HT1080 (cell line): ENCODE measurements at regions not wholly inside any gene's neighbourhood (a gene's known extent, or its start where the extent isn't known, plus 50 kb on each side); places are given as distances from the start of the nearest gene placed in this dataset.
"Not testable (repeated sequence)": the region's sequence is repeated elsewhere in the genome, so short reads cannot be mapped to it uniquely, and the experiment has no call there.

Experiments used
- DNase-seq: peaks from one replicate; pipeline ENCODE4 v3.0.0-alpha.2; 2015; ENCODE audit warnings: low read depth

DNA sequence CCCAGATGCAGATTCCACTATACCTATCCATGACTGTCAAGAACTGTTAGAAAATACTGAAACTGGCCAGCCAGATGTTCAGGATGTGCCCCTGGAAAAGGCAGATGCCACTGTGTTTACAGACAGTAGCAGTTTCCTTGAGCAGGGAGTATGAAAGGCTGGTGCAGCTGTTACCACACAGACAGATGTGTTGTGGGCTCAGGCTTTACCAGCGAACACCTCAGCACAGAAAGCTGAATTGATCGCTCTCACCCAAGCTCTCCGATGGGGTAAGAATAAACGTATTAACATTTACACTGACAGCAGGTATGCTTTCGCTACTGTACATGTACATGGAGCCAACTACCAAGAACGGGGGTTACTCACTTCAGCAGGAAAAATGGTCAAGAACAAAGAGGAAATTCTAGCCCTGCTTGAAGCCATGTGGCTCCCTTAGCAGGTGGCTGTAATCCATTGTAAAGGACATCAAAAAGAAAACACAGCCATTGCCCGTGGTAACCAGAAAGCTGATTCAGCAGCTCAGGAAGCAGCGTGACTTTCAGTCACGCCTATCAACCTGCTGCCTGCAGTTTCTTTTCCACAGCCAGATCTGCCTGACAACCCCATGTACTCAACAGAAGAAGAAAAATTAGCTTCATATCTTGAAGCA is 459.7 kb upstream of the HTR1E start:
- peak; percentile 11 for DNase-seq

DNA sequence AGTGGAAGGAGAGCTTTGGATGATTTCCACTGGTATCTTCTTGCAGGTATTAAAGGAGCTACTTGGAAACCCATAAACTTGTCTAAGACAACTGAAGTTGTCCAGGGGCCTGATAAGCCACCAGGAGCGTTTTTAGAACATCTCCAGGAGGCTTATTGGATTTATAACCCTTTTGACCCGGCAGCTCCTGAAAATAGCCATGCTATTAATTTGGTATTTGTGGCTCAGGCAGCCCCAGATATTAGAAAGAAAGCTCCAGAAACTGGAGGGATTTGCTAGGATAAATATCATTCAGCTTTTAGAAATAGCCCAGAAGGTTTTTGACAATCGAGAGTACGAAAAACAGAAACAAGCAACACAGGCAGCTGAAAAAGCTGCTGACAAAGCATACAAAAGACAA is 461.0 kb upstream of the HTR1E start:
- no peak for DNase-seq

DNA sequence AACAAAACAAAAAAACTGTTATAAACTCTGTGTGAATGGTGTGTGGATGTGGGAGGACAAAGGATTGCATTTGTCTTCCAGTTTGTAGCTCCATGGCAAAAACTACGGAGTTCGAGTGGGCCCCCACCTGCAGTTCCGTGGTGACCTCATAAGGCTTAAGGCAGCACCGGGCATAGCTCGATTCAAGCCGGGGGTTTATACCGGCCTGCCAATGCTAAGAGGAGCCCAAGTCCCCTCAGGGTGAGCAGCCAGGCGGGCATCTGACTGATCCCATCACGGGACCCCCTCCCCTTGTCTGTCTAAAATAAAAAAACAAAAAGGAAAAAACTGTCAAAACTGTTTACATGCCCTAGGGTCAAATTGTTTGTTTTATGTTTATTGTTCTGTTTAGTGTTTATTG is 463.2 kb upstream of the HTR1E start:
- DNase-seq = no peak

DNA sequence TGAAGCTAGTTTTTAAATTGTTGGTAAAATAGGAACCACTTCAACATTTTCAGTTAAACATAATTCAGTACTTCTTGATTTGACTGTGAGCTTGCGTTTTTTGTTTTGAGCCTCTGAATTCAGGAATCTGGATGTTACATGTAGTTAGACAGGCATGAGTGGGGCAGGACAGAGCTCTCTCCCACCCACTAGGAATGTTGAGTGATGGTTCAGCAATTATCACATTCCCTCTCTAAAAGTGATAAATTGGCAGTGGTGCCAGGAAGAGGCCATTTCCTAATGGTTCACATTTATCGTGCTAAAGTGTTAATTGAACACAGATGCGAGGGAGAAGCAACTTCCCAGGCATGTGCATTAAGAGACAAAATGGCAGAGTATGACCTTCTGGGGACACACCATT is 465.5 kb upstream of the HTR1E start:
- DNase-seq = no peak

DNA sequence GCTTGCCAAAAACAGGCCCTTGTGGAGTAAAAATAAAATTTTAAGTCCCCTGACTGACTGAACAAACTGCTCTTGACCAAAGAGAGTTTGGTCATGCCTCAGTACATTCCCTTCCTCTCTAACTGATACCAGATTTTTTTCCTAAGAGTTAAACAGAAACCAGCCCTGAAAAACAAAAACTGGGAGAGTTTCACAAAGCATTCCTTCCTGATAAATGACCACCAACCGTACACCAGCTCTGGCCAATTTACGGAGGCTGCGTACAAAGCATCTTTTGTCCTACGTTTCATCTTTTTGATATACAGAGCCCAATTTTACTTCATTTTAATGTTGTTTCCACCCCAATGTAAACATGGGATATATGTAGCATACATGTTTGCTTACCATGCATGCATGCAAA is 477.4 kb upstream of the HTR1E start:
- DNase-seq = no peak

DNA sequence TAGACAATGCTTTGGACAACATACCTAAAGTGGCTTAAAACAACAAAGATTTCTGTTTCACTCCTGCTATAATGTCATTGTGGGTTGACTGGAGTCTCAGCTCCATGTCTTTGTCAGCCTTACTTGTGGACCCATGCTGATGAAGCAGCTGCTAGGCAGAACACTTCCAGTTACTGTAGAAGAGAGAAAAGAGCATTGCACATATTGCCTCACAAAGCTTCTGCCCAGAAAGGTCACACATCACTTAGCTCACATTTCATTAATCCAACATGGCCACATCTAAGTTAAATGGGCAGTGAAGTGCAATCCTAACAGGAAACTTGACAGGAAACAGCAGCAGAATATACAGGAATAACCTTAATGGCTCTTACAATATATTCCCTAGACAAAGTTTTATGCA is 480.5 kb upstream of the HTR1E start:
- DNase-seq = no peak

DNA sequence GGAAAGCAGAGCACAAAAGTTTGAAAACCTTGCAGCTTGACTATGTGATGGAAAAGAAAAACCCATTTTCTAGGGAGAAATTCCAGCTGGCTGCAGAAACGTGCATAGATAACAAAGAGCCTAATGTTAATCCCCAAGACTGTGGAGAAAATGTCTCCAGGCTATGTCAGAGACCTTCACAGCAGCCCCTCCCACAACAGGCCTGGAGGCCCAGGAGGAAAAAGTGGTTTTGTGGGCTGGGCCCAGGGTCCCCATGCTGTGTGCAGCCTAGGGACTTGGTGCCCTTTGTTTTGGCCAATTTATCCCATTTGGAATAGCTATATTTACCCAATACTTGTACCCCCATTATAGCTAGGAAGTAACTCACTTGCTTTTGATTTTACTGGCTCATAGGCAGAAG is 484.1 kb upstream of the HTR1E start:
- DNase-seq = no peak

DNA sequence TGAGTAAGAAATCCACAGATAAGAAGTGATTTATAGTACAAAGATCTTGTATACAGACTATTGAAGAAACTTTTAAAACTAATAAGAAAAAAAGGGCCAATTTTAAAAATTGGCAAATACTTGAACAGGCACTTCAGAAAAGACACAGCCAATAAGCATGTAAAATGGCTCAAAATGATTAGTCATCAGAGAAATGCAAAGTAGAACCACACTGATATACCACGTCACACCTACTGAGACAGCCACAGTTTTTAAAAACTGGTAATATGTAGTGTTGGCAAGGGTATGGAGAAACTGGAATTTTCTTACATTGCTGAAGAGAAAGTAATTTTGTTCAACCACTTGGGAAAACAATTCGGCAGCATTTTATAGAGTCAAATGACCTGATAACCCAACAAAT is 488.9 kb upstream of the HTR1E start:
- DNase-seq = no peak

DNA sequence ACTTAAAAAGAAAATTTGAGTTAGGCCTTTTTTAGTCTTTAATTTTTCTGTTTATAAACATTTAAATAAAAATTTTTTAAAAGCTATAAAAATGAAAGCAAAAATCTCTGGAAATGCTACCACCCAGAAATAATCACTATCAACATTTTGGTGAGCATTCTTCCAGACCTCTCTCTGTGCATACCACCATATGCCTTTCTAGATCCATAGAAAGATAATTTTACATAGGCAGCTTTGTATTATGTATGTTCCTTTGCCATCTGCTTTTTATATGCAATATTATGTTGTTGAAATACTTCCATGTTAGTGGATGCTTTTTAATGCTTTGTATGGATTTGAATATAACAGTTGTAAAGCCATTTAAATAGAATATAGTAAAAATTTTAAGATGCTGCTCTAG is 496.7 kb upstream of the HTR1E start:
- no peak for DNase-seq

DNA sequence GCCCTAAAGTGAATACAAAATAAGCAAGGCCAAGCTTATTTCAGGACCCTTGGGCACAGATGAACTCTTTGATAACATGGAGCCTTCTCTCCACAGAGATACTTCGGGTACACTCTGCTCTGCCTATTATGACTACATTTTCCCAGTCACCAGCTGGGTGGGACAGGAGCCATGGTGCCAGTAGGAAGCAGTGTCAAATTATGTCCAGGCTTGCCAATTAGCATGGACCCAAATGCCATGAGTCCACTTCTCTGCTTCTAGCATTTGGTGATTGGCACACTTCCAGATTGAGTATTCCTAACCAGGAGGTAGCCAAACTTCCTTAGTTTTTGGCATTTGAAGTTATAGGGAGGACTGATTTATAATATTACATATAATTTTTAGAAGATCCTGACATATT is 513.8 kb upstream of the HTR1E start:
- DNase-seq = no peak

DNA sequence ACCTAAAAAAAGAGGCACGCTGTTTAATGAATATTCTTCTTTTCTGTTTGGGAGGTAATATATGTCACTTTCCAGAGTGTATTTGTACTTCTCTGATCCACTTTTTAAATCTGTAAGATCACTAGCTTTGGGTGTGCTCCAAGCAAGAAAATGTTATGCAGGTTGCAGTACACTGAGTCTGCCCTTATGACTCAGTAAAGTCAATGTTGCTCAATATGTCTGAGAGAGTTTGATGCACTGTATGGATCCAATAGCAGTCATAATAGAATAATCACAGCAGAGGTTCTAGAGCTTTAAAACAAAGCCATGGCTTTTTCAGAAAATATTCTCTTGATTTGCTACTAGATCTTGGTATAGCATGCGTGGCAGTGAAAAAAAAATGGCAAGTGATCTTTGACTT is 525.3 kb upstream of the HTR1E start:
- no peak for DNase-seq

DNA sequence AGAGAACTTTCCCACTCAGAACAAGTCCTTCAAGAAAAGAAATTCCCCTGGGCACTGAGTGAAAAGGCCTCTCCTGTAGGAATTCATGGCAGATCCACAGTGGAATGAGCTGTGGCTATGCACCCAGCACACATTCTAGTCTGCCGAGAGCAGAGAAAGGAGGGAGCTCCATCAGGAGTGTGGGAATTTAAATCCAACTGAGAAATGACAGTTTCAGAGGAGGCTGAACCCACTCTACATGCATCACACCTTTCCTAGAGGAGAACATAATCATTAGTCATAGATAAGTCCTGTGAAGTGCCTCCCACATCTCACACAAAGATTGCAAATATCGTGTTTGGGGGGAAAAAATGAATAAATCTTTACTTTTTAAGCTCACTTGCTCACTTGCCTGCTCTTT is 530.2 kb upstream of the HTR1E start:
- DNase-seq = no peak

DNA sequence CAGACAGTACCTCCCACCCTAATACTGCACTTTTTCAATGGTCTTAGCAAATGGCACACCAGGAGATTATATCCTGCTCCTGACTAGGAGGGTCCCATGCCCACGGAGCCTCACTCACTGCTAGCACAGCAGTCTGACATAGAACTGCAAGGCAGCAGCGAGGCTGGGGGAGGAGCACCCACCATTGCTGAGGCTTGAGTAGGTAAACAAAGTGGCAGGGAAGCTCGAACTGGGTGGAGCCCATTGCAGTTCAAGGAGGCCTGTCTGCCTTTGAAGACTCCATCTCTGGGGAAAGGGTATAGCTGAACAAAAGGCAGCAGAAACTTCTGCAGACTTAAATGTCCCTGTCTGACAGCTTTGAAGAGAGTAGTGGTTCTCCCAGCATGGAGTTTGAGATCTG is 544.5 kb upstream of the HTR1E start:
- not testable (repeated sequence) for DNase-seq

DNA sequence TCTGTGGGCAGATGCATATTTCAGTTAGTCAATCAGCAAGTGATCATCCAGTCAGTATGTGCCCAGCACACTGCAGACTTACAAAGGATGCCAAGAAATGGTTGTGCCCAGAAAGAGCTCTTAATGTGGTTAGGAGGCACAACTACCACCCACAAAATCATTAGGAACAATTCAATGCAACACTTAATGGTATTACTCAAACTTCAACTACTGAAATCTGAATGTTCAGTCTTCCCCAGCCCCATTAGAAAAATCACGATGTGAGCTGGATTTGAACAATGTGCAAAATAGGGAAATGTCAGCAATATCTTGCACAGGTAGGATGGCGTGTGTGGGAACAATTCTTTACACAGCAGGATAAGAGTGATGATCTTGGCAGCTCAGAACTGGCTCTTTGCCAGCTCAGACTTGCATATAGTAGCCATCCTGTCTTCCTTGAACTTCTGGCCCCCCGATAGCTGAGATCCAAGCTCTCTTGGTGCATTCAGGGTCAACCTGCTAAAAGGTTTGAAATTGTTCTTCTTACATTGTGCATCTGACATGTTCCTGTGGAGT is 556.7 kb upstream of the HTR1E start:
- DNase-seq = no peak

DNA sequence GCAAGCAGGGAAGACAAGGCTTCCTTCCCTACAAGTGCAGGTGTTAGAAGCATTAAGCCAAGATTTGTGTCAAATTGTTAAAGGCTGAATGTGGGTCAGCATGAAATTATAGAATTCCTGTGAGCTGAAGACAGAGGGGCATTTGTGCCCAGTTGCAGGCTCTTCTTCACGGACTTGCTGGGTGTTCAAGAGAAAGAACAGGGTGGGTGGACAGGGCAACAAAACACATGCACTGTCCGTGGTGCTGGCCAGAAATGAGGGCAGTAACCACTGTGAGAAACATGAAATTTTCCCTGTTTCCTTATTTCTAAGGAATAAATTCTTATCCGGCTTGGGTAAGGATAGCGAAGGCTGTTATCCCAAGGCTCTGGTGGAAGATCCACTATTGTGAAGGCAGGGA is 579.5 kb upstream of the HTR1E start:
- no peak for DNase-seq

DNA sequence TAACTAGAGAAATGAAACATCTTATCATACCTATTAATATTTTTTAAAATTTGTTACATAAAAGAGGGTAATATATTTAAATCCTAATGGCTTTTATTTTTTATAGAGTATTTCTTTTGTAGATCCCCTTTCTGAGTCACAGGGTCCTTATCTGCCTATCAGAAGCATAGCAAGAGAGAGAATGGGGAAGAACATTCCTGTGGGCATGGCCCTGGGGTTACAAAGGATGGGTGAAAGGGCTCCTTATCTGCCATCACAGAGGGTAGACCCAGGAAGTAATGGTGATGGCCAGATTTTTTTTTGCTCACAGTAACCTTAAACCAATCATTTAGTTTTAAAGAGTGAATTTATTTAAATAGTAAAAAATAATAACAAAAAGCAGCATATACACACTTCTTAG is 582.1 kb upstream of the HTR1E start:
- no peak for DNase-seq

DNA sequence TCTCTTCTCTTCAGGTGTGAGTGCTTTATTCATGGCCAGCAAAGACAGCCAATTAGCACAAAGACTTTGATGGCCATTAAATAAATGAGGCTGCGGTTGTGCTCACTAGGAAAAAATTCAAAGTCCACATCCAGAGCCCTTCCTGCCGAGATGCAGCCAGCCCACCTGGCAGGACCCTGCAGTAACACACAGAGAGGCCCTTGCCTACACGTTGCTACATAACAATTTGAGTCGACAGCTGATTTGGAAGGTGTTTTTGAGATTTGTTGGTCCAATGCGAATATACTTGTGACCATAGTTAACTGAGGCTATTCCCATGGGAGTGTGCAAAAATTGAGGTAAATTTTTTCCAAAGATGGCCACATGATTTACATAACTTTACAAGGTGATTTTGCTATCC is 605.4 kb upstream of the HTR1E start:
- no peak for DNase-seq

DNA sequence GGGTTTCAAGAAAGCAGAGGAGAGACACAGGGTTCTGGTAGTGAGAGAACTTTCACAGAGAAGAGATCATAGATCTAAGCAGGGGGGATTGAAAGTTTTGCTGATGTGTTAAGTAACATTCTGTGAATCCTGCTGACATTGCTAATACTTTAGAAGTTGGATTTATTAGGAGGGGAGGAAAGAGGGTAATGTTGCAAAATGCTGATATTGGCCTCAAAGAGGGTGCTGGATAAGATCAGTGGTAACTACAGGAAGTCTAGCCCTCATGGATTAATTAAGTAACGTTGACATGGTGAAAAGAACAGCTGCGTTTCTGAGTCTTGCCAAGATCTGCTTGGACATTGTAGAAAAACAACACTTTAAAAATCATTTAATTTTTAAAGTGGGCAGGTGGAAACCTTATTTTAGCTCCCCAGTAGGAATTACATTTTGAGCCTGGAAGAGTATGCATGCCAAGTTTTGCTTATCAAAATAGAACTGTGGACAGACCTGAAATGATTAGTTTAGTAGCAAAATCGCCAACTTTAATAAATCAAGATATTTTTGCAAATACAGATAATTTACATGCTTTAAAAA is 606.0 kb upstream of the HTR1E start:
- DNase-seq = no peak

DNA sequence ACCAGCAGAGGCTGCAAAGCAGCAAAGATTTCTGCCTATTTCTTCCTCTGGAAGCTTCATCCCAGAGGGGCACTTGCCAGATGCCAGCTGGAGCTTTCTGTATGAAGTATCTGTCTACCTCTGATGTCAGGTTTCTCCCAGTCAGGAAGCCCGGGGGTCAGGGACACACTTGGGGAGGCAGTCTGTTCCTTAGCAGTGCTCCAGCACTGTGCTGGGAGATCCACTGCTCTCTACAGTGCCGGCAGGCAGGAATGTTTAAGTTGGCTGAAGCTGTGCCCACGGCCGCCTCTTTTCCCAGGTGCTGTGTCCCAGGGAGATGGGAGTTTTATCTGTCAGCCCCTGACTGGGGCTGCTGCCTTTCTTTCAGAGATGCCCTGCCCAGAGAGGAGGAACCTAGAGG is 631.1 kb upstream of the HTR1E start:
- DNase-seq = no peak

DNA sequence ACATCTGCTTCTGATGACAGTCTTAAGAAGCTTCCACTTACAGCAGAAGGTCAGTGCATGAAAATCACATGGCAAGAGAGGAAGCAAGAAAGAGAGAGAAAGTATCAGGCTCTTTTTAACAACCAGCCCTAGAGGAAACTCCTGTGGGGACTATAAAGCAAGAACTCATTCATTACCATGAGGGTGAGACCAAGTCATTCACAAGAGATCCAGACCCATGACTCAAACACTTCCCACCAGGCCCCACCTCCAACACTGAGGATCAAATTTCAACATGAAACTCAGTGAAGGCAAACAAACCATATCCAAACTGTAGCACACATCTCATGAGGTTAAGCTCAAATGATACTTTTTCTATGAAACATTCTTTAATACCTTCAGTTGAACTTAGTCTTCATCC is 643.2 kb upstream of the SYNCRIP start:
- no peak for DNase-seq

DNA sequence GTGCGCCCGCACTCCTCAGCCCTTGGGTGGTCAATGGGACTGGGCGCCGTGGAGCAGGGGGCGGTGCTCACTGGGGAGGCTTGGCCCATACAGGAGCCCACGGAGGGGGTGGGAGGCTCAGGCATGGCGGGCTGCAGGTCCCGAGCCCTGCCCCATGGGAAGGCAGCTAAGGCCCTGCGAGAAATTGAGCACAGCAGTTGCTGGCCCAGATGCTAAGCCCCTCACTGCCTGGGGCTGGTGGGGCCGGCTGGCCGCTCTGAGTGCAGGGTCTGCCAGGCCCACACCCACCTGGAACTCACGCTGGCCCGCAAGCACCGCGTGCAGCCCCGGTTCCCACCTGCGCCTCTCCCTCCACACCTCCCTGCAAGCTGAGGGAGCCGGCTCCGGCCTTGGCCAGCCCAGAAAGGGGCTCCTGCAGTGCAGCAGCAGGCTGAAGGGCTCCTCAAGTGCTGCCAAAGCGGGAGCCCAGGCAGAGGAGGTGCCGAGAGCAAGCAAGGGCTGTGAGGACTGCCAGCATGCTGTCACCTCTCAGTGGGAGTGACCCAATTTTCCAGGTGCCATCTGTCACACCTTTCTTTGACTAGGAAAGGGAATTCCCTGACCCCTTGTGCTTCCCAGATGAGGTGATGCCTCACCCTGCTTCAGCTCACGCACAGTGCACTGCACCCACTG is 642.3 kb upstream of the SYNCRIP start:
- not testable (repeated sequence) for DNase-seq

DNA sequence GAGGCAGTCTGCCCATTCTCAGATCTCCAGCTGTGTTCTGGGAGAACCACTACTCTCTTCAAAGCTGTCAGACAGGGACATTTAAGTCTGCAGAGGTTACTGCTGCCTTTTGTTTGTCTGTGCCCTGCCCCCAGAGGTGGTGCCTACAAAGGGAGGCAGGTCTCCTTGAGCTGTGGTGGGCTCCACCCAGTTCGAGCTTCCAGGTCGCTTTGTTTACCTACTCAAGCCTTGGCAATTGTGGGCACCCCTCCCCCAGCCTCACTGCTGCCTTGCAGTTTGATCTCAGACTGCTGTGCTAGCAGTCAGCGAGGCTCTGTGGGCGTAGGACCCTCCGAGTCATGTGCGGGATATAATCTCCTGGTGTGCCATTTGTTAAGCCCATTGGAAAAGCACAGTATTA is 640.9 kb upstream of the SYNCRIP start:
- not testable (repeated sequence) for DNase-seq

DNA sequence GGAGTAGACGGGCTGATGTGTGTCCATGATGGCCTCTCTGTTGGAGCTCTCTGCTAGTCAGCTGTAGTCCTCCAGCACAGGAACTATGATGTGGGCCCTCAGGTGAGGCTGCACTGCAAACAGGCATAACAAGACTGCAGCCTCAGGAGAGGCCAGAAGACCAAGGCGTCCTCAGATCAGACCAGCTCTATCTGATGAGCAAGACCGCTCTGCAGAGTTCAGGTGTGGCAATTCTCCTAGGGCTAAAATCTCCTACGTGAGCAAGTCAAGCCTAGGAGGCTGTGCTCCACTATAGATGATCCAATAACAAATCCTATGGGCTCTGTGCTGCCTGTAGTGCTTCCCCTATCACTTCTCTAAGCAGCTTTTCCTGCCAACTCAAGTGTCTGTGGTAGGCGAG is 633.4 kb upstream of the SYNCRIP start:
- DNase-seq = no peak
